ENCODE measurements at regions not wholly inside any gene's neighbourhood (a gene's known extent, or its start where the extent isn't known, plus 50 kb on each side); places are given as distances from the start of the nearest gene placed in this dataset.
"Not testable (repeated sequence)": the region's sequence is repeated elsewhere in the genome, so short reads cannot be mapped to it uniquely, and the experiment has no call there.

GRCh38 chr13:97768134-97768533 is 185.3 kb upstream of the IPO5 start:
- DNase-seq (ENCODE audit: extremely low spot score, insufficient read length, low read depth) (no peak), FAIRE-seq (no peak)

GRCh38 chr13:97770231-97770630 is 183.2 kb upstream of the IPO5 start:
- FAIRE-seq; DNase-seq (ENCODE audit: extremely low spot score, insufficient read length, low read depth): not testable (repeated sequence)

- FAIRE-seq; DNase-seq (ENCODE audit: extremely low spot score, insufficient read length, low read depth): not testable (repeated sequence)
These were observed 181.0 kb upstream of the IPO5 start for GRCh38 chr13:97772466-97772865.

GRCh38 chr13:97774391-97775100 is 178.9 kb upstream of the IPO5 start:
- DNase-seq (ENCODE audit: extremely low spot score, insufficient read length, low read depth); FAIRE-seq: not testable (repeated sequence)

- no peak for DNase-seq (ENCODE audit: extremely low spot score, insufficient read length, low read depth)
- no peak for FAIRE-seq
These were observed 173.0 kb upstream of the IPO5 start for GRCh38 chr13:97780486-97780885.

GRCh38 chr13:97781891-97782305 is 171.6 kb upstream of the IPO5 start:
- FAIRE-seq = no peak
- no peak for DNase-seq (ENCODE audit: extremely low spot score, insufficient read length, low read depth)

- no peak for FAIRE-seq
- DNase-seq (ENCODE audit: extremely low spot score, insufficient read length, low read depth) = no peak
These were observed 167.0 kb upstream of the IPO5 start for GRCh38 chr13:97786510-97786909.

- no peak for FAIRE-seq
- DNase-seq (ENCODE audit: extremely low spot score, insufficient read length, low read depth) = no peak
These were observed 155.9 kb upstream of the IPO5 start for GRCh38 chr13:97797553-97797952.

GRCh38 chr13:97798171-97798821 is 155.2 kb upstream of the IPO5 start:
- no peak for FAIRE-seq
- no peak for DNase-seq (ENCODE audit: extremely low spot score, insufficient read length, low read depth)

GRCh38 chr13:97798836-97799235 is 154.6 kb upstream of the IPO5 start:
- DNase-seq (ENCODE audit: extremely low spot score, insufficient read length, low read depth) (no peak), FAIRE-seq (no peak)

GRCh38 chr13:97802213-97802612 is 151.3 kb upstream of the IPO5 start:
- DNase-seq (ENCODE audit: extremely low spot score, insufficient read length, low read depth) = no peak
- FAIRE-seq = no peak

GRCh38 chr13:97809576-97809975 is 143.9 kb upstream of the IPO5 start:
- DNase-seq (ENCODE audit: extremely low spot score, insufficient read length, low read depth) = no peak
- FAIRE-seq = no peak

- DNase-seq (ENCODE audit: extremely low spot score, insufficient read length, low read depth) (no peak), FAIRE-seq (no peak)
These were observed 143.3 kb upstream of the IPO5 start for GRCh38 chr13:97810152-97810551.

GRCh38 chr13:97822377-97822776 is 131.1 kb upstream of the IPO5 start:
- no peak for DNase-seq (ENCODE audit: extremely low spot score, insufficient read length, low read depth)
- FAIRE-seq = no peak

GRCh38 chr13:97826421-97827012 is 127.0 kb upstream of the IPO5 start:
- no peak for FAIRE-seq
- DNase-seq (ENCODE audit: extremely low spot score, insufficient read length, low read depth) = no peak

- FAIRE-seq (no peak), DNase-seq (ENCODE audit: extremely low spot score, insufficient read length, low read depth) (no peak)
These were observed 119.2 kb upstream of the IPO5 start for GRCh38 chr13:97834250-97834649.

GRCh38 chr13:97843189-97843588 is 110.3 kb upstream of the IPO5 start:
- FAIRE-seq = no peak
- DNase-seq (ENCODE audit: extremely low spot score, insufficient read length, low read depth) = no peak

- FAIRE-seq (no peak), DNase-seq (ENCODE audit: extremely low spot score, insufficient read length, low read depth) (no peak)
These were observed 109.3 kb upstream of the IPO5 start for GRCh38 chr13:97844151-97844550.

- no peak for DNase-seq (ENCODE audit: extremely low spot score, insufficient read length, low read depth)
- no peak for FAIRE-seq
These were observed 104.6 kb upstream of the IPO5 start for GRCh38 chr13:97848886-97849285.

GRCh38 chr13:97849305-97849704 is 104.2 kb upstream of the IPO5 start:
- DNase-seq (ENCODE audit: extremely low spot score, insufficient read length, low read depth) (no peak), FAIRE-seq (peak; percentile 66)

GRCh38 chr13:97851269-97851668 is 102.2 kb upstream of the IPO5 start:
- DNase-seq (ENCODE audit: extremely low spot score, insufficient read length, low read depth) (no peak), FAIRE-seq (no peak)

All from GM18507 (cell line).